ENCODE measurements at regions not wholly inside any gene's neighbourhood (a gene's known extent, or its start where the extent isn't known, plus 50 kb on each side); places are given as distances from the start of the nearest gene placed in this dataset.

- Histone ChIP-seq H3K9me3 (ENCODE audit: control insufficient read depth, insufficient read depth, low read length) (no peaks in the 10 kb centered on the region), H4K20me1 (ENCODE audit: control insufficient read depth, insufficient read depth, low read depth, low read length) (no peaks in the 10 kb centered on the region), H3K79me2 (ENCODE audit: control insufficient read depth, low read length) (no peaks in the 10 kb centered on the region), H3K36me3 (ENCODE audit: control insufficient read depth, low read length) (no peaks in the 10 kb centered on the region), H3K27ac (ENCODE audit: low read depth, low read length) (no peak overlapping the region), H3F3A (ENCODE audit: control insufficient read depth, insufficient read depth) (no peaks in the 10 kb centered on the region), H3K4me1 (ENCODE audit: control insufficient read depth, low read length) (no peaks in the 10 kb centered on the region), H3K4me3 (ENCODE audit: low read length) (no peak overlapping the region), H3K9me2 (replicated peaks; ENCODE audit: control insufficient read depth, low read length) (no peaks in the 10 kb centered on the region), H3K27me3 (ENCODE audit: control insufficient read depth, low read length) (no peaks in the 10 kb centered on the region), H3K4me2 (ENCODE audit: low read length) (no peak overlapping the region)
- TF ChIP-seq CTCF (IDR thresholded peaks at IDR 0.05; ENCODE audit: low read depth, low read length, poor library complexity, severe bottlenecking) (no peak), EZH2phosphoT487 (IDR thresholded peaks at IDR 0.05; ENCODE audit: borderline replicate concordance, low read length) (no peak)
Observed at GRCh38 chr1:118791094-118791691, 196.9 kb downstream of the TBX15 start.

GRCh38 chr1:118788463-118788862, 199.7 kb downstream of the TBX15 start:
- no peaks in the 10 kb centered on the region for H3F3A ChIP-seq (ENCODE audit: control insufficient read depth, insufficient read depth)
- no peaks in the 10 kb centered on the region for H4K20me1 ChIP-seq (ENCODE audit: control insufficient read depth, insufficient read depth, low read depth, low read length)
- H3K36me3 ChIP-seq (ENCODE audit: control insufficient read depth, low read length), result no peaks in the 10 kb centered on the region
- H3K4me1 ChIP-seq (ENCODE audit: control insufficient read depth, low read length), result no peaks in the 10 kb centered on the region
- no peak overlapping the region for H3K4me3 ChIP-seq (ENCODE audit: low read length)
- H3K4me2 ChIP-seq (ENCODE audit: low read length), result no peak overlapping the region
- no peaks in the 10 kb centered on the region for H3K27me3 ChIP-seq (ENCODE audit: control insufficient read depth, low read length)
- H3K9me2 ChIP-seq (replicated peaks; ENCODE audit: control insufficient read depth, low read length), result no peaks in the 10 kb centered on the region
- H3K9me3 ChIP-seq (ENCODE audit: control insufficient read depth, insufficient read depth, low read length), result no peaks in the 10 kb centered on the region
- no peak overlapping the region for H3K27ac ChIP-seq (ENCODE audit: low read depth, low read length)
- H3K79me2 ChIP-seq (ENCODE audit: control insufficient read depth, low read length), result no peaks in the 10 kb centered on the region
- TF ChIP-seq EZH2phosphoT487 (IDR thresholded peaks at IDR 0.05; ENCODE audit: borderline replicate concordance, low read length) (no peak), CTCF (IDR thresholded peaks at IDR 0.05; ENCODE audit: low read depth, low read length, poor library complexity, severe bottlenecking) (no peak)

GRCh38 chr1:118786454-118787155, 201.5 kb downstream of the TBX15 start:
- no peaks in the 10 kb centered on the region for H3K9me2 ChIP-seq (replicated peaks; ENCODE audit: control insufficient read depth, low read length)
- no peaks in the 10 kb centered on the region for H3K79me2 ChIP-seq (ENCODE audit: control insufficient read depth, low read length)
- no peak overlapping the region for H3K27ac ChIP-seq (ENCODE audit: low read depth, low read length)
- H3K4me2 ChIP-seq (ENCODE audit: low read length), result no peak overlapping the region
- no peaks in the 10 kb centered on the region for H3F3A ChIP-seq (ENCODE audit: control insufficient read depth, insufficient read depth)
- H3K4me1 ChIP-seq (ENCODE audit: control insufficient read depth, low read length), result no peaks in the 10 kb centered on the region
- TF ChIP-seq EZH2phosphoT487 (IDR thresholded peaks at IDR 0.05; ENCODE audit: borderline replicate concordance, low read length), result no peak
- no peak for TF ChIP-seq CTCF (IDR thresholded peaks at IDR 0.05; ENCODE audit: low read depth, low read length, poor library complexity, severe bottlenecking)
- H3K27me3 ChIP-seq (ENCODE audit: control insufficient read depth, low read length), result no peaks in the 10 kb centered on the region
- no peaks in the 10 kb centered on the region for H4K20me1 ChIP-seq (ENCODE audit: control insufficient read depth, insufficient read depth, low read depth, low read length)
- H3K36me3 ChIP-seq (ENCODE audit: control insufficient read depth, low read length), result no peaks in the 10 kb centered on the region
- H3K4me3 ChIP-seq (ENCODE audit: low read length), result no peak overlapping the region
- H3K9me3 ChIP-seq (ENCODE audit: control insufficient read depth, insufficient read depth, low read length), result no peaks in the 10 kb centered on the region
